ENCODE measurements at regions not wholly inside any gene's neighbourhood (a gene's known extent, or its start where the extent isn't known, plus 50 kb on each side); places are given as distances from the start of the nearest gene placed in this dataset. TPM values are rescaled to one million over a fixed set of nuclear protein-coding genes. Genes with fewer than 3 reads are reported as not detected.

Small RNA genes lying in the stretch of these regions (small RNA-seq; reads per million reads assigned to genes)
- gene AC017007.1 (not detected), gene RF00019 (not detected)
